ENCODE measurements at regions not wholly inside any gene's neighbourhood (a gene's known extent, or its start where the extent isn't known, plus 50 kb on each side); places are given as distances from the start of the nearest gene placed in this dataset.

- Histone ChIP-seq H3K9ac (ENCODE audit: low read length) (no peak overlapping the region), H3K27ac (ENCODE audit: low read depth, low read length) (no peak overlapping the region), H3K4me3 (replicated peaks in 1 of 2; ENCODE audit: low read depth in 1 of 2, low read length in 2 of 2) (no peak overlapping the region), H4K20me1 (ENCODE audit: insufficient read depth) (no peaks in the 10 kb centered on the region), H3K27me3 (ENCODE audit: insufficient read depth, low read length) (no peaks in the 10 kb centered on the region), H3K79me2 (ENCODE audit: insufficient read depth, low read length) (no peaks in the 10 kb centered on the region), H3K4me1 (ENCODE audit: control insufficient read depth in 1 of 2, insufficient read depth in 2 of 2, low read length in 2 of 2) (peaks cover 12 to 22% of the 10 kb centered on the region in 2 experiments), H3K4me2 (ENCODE audit: low read length) (no peak overlapping the region), H2AFZ (ENCODE audit: low read depth, low read length, poor library complexity, severe bottlenecking) (no peak overlapping the region), H3K36me3 (ENCODE audit: control insufficient read depth in 1 of 2, insufficient read depth in 2 of 2, low read length in 2 of 2) (no peaks in the 10 kb centered on the region), H3K9me2 (ENCODE audit: insufficient read depth) (no peaks in the 10 kb centered on the region), H3K9me3 (ENCODE audit: control insufficient read depth in 1 of 2, insufficient read depth in 1 of 2, low read depth in 1 of 2, low read length in 2 of 2) (no peaks in the 10 kb centered on the region)
- no peak for ATAC-seq
- no peak for TF ChIP-seq MAX (IDR thresholded peaks at IDR 0.05)
- no peak for TF ChIP-seq CEBPB (IDR thresholded peaks at IDR 0.05; ENCODE audit: low read depth)
- no peak for TF ChIP-seq ELF1 (IDR thresholded peaks at IDR 0.05; ENCODE audit: borderline replicate concordance, low read depth)
- no peak for TF ChIP-seq FOSL1 (IDR thresholded peaks at IDR 0.05; ENCODE audit: low read depth)
- no peak for TF ChIP-seq EGR1 (IDR thresholded peaks at IDR 0.05; ENCODE audit: low read depth)
- TF ChIP-seq EZH2phosphoT487 (IDR thresholded peaks at IDR 0.05; ENCODE audit: borderline replicate concordance) = no peak
- no peak for TF ChIP-seq ZNF274 (IDR thresholded peaks at IDR 0.05; ENCODE audit: low read depth, low read length)
- no peak for TF ChIP-seq POLR2A (IDR thresholded peaks at IDR 0.05; ENCODE audit: borderline replicate concordance, extremely low read depth, insufficient read depth, insufficient read length)
- no peak for TF ChIP-seq JUND (IDR thresholded peaks at IDR 0.05)
- BruUV-seq (replicated peaks) = no TSS peak
- ChIA-PET CTCF (no interaction called here), POLR2A (no interaction called here), RAD21 (ENCODE audit: low non-redundant PET in 1 of 2, low total read pairs in 2 of 2, uncharacterized antibody in 2 of 2, unreplicated experiment in 2 of 2) (no interaction called here)
- DNase-seq (ENCODE audit: low read depth, low spot score) = no peak
- intact Hi-C loops (cut with micrococcal nuclease) = no loop called here
Observed at GRCh38 chr6:14290772-14291330, 173.3 kb downstream of the CD83 start.

GRCh38 chr6:14291331-14291730, 173.8 kb downstream of the CD83 start:
- CTCF ChIA-PET = no interaction called here
- no peaks in the 10 kb centered on the region for H3K36me3 ChIP-seq (ENCODE audit: control insufficient read depth in 1 of 2, insufficient read depth in 2 of 2, low read length in 2 of 2)
- H4K20me1 ChIP-seq (ENCODE audit: insufficient read depth) = no peaks in the 10 kb centered on the region
- no peaks in the 10 kb centered on the region for H3K79me2 ChIP-seq (ENCODE audit: insufficient read depth, low read length)
- RAD21 ChIA-PET (ENCODE audit: low non-redundant PET in 1 of 2, low total read pairs in 2 of 2, uncharacterized antibody in 2 of 2, unreplicated experiment in 2 of 2) = no interaction called here
- H3K27ac ChIP-seq (ENCODE audit: low read depth, low read length) = no peak overlapping the region
- no peaks in the 10 kb centered on the region for H3K27me3 ChIP-seq (ENCODE audit: insufficient read depth, low read length)
- no peaks in the 10 kb centered on the region for H3K9me3 ChIP-seq (ENCODE audit: control insufficient read depth in 1 of 2, insufficient read depth in 1 of 2, low read depth in 1 of 2, low read length in 2 of 2)
- ATAC-seq = no peak
- TF ChIP-seq SP1 (IDR thresholded peaks at IDR 0.05; ENCODE audit: low read depth) (no peak), ELF1 (IDR thresholded peaks at IDR 0.05; ENCODE audit: borderline replicate concordance, low read depth) (no peak), EGR1 (IDR thresholded peaks at IDR 0.05; ENCODE audit: low read depth) (no peak), ATF3 (IDR thresholded peaks at IDR 0.05) (no peak), CEBPB (IDR thresholded peaks at IDR 0.05; ENCODE audit: low read depth) (no peak), EZH2phosphoT487 (IDR thresholded peaks at IDR 0.05; ENCODE audit: borderline replicate concordance) (no peak), CBX3 (IDR thresholded peaks at IDR 0.05; ENCODE audit: low read depth) (no peak), ZNF274 (IDR thresholded peaks at IDR 0.05; ENCODE audit: low read depth, low read length) (no peak), EZH2 (IDR thresholded peaks at IDR 0.05) (no peak), SRF (IDR thresholded peaks at IDR 0.05; ENCODE audit: low read depth) (no peak)
- no TSS peak for BruUV-seq (replicated peaks)
- no peaks in the 10 kb centered on the region for H3K9me2 ChIP-seq (ENCODE audit: insufficient read depth)
- POLR2A ChIA-PET = no interaction called here
- no peak overlapping the region for H3K4me3 ChIP-seq (replicated peaks in 1 of 2; ENCODE audit: low read depth in 1 of 2, low read length in 2 of 2)
- no peak overlapping the region for H3K9ac ChIP-seq (ENCODE audit: low read length)
- no peak overlapping the region for H2AFZ ChIP-seq (ENCODE audit: low read depth, low read length, poor library complexity, severe bottlenecking)
- intact Hi-C loops (cut with micrococcal nuclease) = no loop called here
- peaks cover 7 to 17% of the 10 kb centered on the region in 2 experiments for H3K4me1 ChIP-seq (ENCODE audit: control insufficient read depth in 1 of 2, insufficient read depth in 2 of 2, low read length in 2 of 2)
- no peak overlapping the region for H3K4me2 ChIP-seq (ENCODE audit: low read length)
- DNase-seq (ENCODE audit: low read depth, low spot score) = no peak

Data from HCT116 (cell line).